Chondrocyte (in vitro differentiated cells): ENCODE measurements at regions not wholly inside any gene's neighbourhood (a gene's known extent, or its start where the extent isn't known, plus 50 kb on each side); places are given as distances from the start of the nearest gene placed in this dataset.

Experiments
- DNase-seq: peaks from one replicate; pipeline ENCODE4 v3.0.0; 2021; ENCODE audit warnings: mixed read lengths, low spot score
- H3K27ac Mint-ChIP-seq: one replicate; pipeline ENCODE4 v1.8.0; 2021; ENCODE audit warnings: mild to moderate bottlenecking, moderate library complexity, mixed read lengths; ENCODE audit not compliant: unreplicated experiment
- H3K27me3 Mint-ChIP-seq: 2 replicates; pipeline ENCODE4 v1.8.0; 2021; ENCODE audit warnings: low read depth, mixed read lengths
- H3K36me3 Mint-ChIP-seq: 2 replicates; pipeline ENCODE4 v1.8.0; 2021; ENCODE audit warnings: low read depth, mixed read lengths
- H3K4me1 Mint-ChIP-seq: 2 replicates; pipeline ENCODE4 v1.8.0; 2021; ENCODE audit warnings: low read depth, mild to moderate bottlenecking, mixed read lengths
- H3K4me3 Mint-ChIP-seq: one replicate; pipeline ENCODE4 v1.8.0; 2021; ENCODE audit warnings: mild to moderate bottlenecking, moderate library complexity, mixed read lengths; ENCODE audit not compliant: unreplicated experiment
- H3K9me3 Mint-ChIP-seq: 2 replicates; pipeline ENCODE4 v1.8.0; 2021; ENCODE audit warnings: low read depth, mixed read lengths
- CTCF ChIP-seq: fragments of 200-600 bp; sonication (generic); IDR thresholded peaks from 2 replicates; pipeline ENCODE4 v1.5.0; 2021; ENCODE audit warnings: antibody characterized with exemption, mild to moderate bottlenecking, moderate library complexity

GRCh38 chr6:159349915-159350314 lies 180.7 kb downstream of the FNDC1 start:
- Mint-ChIP-seq H3K27me3 (peaks cover 4% of the 10 kb centered on the region), H3K36me3 (no peaks in the 10 kb centered on the region), H3K9me3 (no peaks in the 10 kb centered on the region), H3K27ac (no peak overlapping the region), H3K4me1 (no peaks in the 10 kb centered on the region), H3K4me3 (no peak overlapping the region)
- no peak for DNase-seq
- TF ChIP-seq CTCF = no peak

GRCh38 chr6:159343709-159344108 lies 174.5 kb downstream of the FNDC1 start:
- no peaks in the 10 kb centered on the region for H3K36me3 Mint-ChIP-seq
- no peak for TF ChIP-seq CTCF
- H3K4me3 Mint-ChIP-seq = no peak overlapping the region
- no peak for DNase-seq
- peaks cover 21% of the 10 kb centered on the region for H3K9me3 Mint-ChIP-seq
- H3K27me3 Mint-ChIP-seq = peaks cover 6% of the 10 kb centered on the region
- H3K27ac Mint-ChIP-seq = no peak overlapping the region
- no peaks in the 10 kb centered on the region for H3K4me1 Mint-ChIP-seq

GRCh38 chr6:159342146-159342545 lies 172.9 kb downstream of the FNDC1 start:
- no peak for DNase-seq
- H3K27ac Mint-ChIP-seq = no peak overlapping the region
- TF ChIP-seq CTCF = no peak
- H3K4me3 Mint-ChIP-seq = no peak overlapping the region
- peaks cover 6% of the 10 kb centered on the region for H3K27me3 Mint-ChIP-seq
- no peaks in the 10 kb centered on the region for H3K36me3 Mint-ChIP-seq
- no peaks in the 10 kb centered on the region for H3K4me1 Mint-ChIP-seq
- peaks cover 28% of the 10 kb centered on the region for H3K9me3 Mint-ChIP-seq

- no peak for DNase-seq
- no peaks in the 10 kb centered on the region for H3K27me3 Mint-ChIP-seq
- H3K27ac Mint-ChIP-seq = no peak overlapping the region
- peaks cover 2% of the 10 kb centered on the region for H3K36me3 Mint-ChIP-seq
- H3K9me3 Mint-ChIP-seq = peaks cover 32% of the 10 kb centered on the region
- TF ChIP-seq CTCF = no peak
- H3K4me1 Mint-ChIP-seq = no peaks in the 10 kb centered on the region
- H3K4me3 Mint-ChIP-seq = no peak overlapping the region
Measured at GRCh38 chr6:159334068-159334467, 164.9 kb downstream of the FNDC1 start.

GRCh38 chr6:159331451-159331850 lies 162.3 kb downstream of the FNDC1 start:
- Mint-ChIP-seq H3K27me3 (peaks cover 3% of the 10 kb centered on the region), H3K9me3 (peaks cover 22% of the 10 kb centered on the region), H3K36me3 (peaks cover 2% of the 10 kb centered on the region), H3K27ac (no peak overlapping the region), H3K4me1 (no peaks in the 10 kb centered on the region), H3K4me3 (no peak overlapping the region)
- DNase-seq = no peak
- no peak for TF ChIP-seq CTCF
